NCI-H1417 (cell line): ENCODE measurements at regions not wholly inside any gene's neighbourhood (a gene's known extent, or its start where the extent isn't known, plus 50 kb on each side); places are given as distances from the start of the nearest gene placed in this dataset.
A peak's percentile ranks its signal among the peaks of the same experiment; 100 is the strongest.
"Not testable (repeated sequence)": the region's sequence is repeated elsewhere in the genome, so short reads cannot be mapped to it uniquely, and the experiment has no call there.

Experiments used
- DNase-seq, 3 experiments: peaks; one replicate each; lab custom pipeline; 2025; lab: John Stamatoyannopoulos, UW

DNA sequence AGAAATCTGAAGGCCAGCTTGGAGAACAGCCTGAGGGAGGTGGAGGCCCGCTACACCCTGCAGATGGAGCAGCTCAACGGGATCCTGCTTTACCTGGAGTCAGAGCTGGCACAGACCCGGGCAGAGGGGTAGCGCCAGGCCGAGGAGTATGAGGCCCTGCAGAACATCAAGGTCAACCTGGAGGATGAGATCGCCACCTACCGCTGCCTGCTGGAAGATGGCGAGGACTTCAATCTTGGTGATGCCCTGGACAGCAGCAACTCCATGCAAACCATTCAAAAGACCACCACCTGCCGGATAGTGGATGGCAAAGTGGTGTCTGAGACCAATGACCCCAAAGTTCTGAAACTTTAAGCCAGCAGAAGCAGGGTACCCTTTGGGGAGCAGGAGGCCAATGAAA lies 318.4 kb downstream of the ZFHX3 start:
- DNase-seq = not testable (repeated sequence)

DNA sequence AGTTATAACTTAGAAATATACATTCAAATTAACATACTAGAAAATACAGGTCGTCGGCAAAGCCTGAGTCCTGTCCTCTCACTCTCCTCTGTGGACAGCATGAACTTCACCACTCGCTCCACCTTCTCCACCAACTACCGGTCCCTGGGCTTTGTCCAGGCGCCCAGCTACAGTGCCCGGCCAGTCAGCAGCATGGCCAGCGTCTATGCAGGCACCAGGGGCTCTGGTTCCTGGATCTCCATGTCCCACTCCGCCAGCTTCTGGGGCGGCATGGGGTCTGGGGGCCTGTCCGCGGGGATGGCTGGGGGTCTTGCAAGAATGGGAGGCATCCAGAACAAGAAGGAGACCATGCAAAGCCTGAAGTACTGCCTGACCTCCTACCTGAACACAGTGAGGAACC lies 319.4 kb downstream of the ZFHX3 start:
- no peak for DNase-seq

DNA sequence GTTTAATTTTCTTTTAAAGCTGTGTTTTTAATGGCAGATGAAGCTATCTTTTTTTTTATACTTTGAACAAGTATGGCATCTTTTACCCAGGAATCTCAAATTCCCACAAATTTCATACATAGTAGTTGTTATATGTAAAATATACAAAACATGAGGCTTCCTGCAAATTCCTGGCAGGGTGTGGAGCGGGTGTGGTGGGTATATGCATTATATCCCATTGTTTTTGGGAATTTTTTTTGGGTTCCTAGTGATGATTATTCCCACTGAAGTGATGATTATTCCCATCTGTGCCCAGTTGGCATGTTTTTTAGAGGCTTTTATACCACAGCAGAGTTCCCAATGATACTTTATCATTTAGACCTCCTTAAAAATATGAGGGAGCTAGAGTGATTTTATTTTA lies 320.4 kb downstream of the ZFHX3 start:
- no peak for DNase-seq

DNA sequence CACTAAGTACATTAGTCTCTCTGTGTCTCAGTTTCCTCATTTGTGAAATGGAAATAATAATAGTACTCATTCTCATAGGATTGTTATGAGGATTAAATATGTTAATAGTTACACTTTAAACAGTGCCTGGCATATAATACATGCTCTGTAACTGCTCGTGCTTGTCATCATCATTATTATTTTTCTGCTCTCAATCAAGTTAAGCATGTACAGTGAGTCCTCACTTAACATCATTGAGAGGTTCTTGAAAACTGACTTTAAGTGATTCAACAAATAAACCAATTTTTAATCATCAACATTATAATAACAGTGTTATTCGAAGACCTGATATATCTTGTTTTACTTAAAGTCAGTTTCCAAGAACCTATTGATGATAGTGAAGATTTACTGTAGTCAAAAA lies 322.3 kb downstream of the ZFHX3 start:
- peak in 1 of 3 experiments; percentile 17 for DNase-seq

DNA sequence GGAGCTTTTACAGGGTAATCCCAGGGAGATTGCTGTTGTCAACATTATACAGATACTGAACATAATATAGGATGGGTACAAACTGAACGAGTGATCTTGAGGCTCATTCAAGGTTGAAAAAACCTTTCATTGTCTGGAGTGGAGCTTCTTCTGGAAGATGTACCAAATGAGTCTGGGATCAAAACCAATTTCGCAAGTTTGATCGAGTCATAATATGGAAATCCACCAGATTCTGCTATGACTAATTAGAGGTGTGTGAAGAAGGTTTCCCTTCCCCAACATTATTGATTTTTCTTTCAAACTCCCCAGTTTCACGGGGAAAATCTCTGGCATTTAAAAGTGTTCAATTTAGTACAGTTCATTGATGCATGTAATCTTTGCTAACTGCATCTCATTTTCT lies 324.1 kb downstream of the ZFHX3 start:
- DNase-seq = peak in 1 of 3 experiments; percentile 13

DNA sequence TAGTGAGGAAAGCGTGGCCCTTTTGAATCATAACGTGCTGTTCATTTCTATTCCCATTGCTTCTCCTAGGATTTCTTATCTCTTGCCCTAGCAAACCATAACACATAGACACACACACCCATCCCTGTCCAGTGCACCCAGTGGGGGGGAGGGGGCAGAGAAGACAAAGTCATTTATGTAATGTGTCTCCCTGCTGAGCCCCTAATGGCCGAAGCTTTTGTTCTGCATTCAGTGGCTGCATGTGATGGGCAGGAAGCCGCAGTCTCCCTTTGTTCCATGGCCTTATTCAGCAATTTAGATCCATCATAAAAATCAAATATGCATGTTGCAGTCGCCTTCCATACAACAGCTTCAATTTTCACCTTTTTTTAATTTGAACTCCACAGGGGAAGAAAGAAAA lies 325.4 kb downstream of the ZFHX3 start:
- peak; percentile 40 to 99 (median 94) for DNase-seq

DNA sequence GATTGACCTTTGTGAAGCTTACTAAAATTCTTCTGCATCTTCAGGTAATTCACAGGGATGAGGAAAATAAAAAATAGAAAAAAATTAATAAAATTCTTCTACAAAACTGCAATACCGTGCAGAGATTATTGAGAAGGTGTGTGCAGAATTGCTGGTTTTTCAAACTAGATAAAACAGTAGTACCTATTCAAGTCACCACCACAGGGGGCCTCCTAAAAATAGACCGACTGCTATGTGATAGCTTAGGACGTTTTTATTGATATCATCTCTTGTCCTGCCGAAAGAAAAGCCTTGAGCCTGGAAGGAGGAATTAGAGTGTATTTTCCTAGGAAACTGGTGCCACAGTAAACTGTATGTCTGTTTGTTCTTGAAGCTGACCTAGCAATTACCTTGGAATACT lies 325.9 kb downstream of the ZFHX3 start:
- peak; percentile 22 to 90 (median 71) for DNase-seq

DNA sequence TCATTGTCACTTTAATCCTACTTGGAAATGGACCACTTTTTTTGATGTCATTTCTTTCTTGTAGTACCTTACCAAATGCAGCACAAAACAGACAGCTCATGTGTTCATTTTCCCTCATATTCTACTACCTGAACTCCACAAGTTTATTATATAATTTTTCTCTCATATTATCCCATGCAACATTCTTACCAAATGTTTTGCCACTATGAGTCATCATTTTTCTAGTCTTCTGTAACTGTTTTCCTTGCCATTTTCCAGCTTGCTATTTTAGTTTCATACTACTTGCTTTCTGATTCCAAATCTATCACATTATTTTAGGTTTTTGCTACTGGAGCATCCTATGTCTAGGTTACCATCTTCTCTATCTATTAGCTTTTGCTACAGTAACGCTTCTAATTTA lies 332.7 kb downstream of the ZFHX3 start:
- no peak for DNase-seq

DNA sequence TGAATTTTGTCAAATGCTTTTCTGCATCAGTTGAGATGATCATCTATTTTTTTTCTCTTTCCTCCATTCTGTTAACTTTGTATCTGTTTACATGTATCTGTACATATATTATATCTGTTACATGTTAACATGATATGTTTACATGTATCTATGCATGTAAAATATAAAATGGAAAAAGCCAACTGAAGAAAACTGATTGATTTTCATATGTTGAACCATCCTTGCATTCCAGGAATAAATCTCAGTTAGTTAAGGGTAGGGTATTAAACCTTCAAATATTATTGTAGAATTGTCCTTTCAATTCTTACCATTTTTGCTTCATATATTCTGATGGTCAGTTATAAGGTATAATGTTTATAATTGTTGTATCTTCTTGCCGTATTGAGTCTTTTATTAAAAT lies 336.1 kb downstream of the ZFHX3 start:
- DNase-seq = peak in 1 of 3 experiments; percentile 2

DNA sequence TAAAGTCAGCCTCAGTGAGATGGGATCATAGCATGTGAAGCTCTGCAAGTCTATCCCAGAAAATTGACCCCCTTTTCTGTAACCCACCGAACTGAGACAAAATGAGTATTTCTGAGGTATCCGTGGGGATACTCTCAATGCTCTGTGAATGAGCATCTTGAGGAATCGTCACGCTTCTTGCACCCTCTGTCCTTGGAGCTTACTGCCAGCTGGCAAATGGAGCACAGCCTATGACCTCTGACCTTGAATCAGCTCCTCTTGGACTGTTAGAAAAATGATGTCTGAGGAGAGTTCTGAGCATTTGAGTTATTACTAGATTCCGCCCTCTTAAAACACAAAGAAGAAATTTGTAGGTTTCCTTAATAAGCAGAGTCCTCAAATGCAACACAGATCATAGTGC lies 342.1 kb downstream of the ZFHX3 start:
- no peak for DNase-seq

DNA sequence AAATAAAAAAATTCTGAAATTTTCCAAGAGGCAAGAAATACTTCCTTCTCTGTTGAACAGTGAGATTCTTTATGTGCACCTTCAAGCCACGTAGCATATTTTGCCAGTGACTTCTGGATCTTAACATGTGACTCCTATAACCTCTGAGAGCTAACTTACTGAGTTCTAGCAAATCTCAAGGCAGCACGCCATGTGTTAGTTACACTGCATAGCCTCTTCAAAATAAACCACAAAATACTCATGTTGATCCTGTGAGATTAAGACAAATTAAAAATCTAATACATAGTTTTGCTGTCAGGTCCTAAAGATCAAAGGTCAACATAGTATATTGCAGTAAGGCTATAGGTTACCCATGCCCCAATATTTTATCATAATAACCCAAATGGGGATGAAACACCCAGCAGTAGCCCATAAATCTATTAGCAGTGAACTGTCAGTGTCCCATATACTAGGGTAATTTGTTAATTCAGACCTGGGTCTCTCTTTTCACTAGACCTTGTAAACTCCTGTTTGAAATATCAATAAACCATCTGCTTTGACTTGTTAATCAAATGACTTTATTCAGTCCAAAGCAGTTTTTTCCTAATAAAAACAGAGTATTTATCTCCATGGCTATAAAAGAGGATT lies 343.1 kb downstream of the ZFHX3 start:
- DNase-seq = no peak

DNA sequence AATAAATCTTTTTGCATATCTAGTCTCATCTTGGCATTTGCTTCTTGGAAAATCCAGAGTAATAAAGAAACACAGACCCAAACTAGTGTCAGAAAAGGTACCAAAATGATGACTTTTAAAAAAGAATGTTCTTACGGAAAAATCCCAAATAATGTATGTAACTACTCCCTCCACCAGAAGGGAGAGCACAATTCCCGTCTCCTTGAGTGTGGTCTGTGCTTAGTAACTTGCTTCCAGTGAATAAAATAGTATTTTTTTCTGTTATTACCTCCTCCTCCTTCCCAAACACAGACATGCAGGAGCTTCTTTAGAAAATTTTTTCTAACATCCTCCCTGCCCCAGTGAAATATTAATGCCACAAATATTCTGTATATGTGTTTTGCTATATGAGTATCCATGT lies 358.1 kb downstream of the ZFHX3 start:
- no peak for DNase-seq

DNA sequence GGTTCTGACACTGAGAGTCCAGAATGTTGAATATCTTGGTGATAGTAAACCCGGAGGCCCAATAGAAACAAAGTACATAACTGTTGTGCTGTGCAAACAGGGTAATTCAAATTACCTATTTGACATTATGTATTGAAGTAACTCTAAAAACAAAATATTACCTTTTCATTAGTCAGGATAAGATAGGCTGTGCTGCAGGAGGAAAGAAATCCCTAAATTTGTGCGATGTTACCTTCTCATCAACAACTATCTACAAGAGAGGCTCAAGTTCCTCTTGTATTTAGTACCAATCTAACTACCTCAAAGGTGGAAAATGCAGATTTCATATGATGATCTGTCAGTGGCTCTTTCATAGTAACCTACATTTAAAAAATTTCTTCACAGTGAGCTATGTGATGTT lies 367.2 kb downstream of the ZFHX3 start:
- no peak for DNase-seq

DNA sequence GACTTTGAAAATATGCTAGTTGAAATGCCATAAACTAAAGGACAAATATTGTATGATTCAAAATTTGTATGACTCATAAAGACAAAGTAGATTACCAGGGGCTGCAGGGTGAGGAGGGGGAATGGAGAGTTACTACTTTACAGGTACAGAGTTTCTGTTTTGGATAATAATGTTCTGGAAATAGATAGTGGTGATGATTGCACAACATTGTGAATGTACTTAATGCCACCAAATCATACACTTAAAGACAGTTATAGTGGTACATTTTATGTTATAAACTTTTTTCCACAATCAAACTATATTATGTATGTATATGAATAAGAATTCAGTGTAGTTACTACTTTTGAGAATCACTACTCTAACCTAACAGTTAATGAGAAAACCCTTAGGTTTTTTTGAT lies 368.1 kb downstream of the ZFHX3 start:
- DNase-seq = no peak

DNA sequence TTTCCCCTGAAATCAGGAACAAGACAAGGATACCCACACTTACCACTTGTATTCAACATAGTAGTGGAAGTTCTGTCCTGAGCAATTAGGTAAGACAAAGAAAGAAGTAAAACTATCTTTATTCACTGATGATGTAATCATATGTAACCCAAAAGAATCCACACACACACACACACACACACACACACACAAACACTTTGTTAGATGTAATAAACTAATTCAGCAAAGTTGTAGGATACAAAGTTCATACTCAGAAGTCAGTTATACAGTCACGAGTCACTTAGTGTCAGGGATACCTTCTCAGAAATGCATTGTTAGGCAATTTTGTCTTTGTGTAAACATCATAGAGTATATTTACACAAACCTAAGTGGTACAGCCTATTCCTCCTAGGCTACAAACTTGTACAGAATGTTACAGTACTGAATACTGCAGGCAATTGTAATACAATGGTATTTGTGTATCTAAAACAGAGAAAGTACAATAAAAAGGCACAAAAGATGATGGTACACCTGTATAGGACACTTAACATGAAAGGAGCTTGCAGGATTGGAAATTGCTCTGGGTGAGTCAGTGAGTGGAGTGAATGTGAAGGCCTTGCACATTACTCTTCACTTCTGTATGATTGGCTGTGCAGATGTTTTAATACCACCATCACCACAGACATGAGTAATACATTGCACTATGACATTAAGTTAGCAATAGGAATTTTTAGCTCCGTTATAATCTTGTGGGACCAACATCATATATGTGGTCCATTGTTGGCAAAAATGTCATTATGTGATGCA lies 370.1 kb downstream of the ZFHX3 start:
- no peak for DNase-seq

DNA sequence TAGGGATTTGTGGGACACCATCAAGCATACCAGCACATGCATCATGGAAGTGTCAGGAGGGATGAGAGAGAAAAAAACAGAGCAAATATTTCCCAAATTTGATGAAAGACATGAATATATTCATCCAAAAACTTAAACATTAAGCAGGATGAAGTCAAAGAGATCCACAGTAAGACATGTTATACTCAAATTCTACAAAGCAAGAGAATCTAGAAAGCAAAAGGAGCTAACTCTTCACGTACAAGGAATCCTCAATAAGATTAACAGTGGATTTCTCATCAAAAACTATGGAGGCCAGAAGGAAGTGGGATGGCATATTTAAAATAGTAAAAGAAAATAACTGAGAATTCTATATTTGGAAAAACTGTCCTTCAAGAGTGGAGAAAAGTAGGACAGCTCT lies 374.8 kb downstream of the ZFHX3 start:
- peak in 2 of 3 experiments; percentile 4 to 11 for DNase-seq

DNA sequence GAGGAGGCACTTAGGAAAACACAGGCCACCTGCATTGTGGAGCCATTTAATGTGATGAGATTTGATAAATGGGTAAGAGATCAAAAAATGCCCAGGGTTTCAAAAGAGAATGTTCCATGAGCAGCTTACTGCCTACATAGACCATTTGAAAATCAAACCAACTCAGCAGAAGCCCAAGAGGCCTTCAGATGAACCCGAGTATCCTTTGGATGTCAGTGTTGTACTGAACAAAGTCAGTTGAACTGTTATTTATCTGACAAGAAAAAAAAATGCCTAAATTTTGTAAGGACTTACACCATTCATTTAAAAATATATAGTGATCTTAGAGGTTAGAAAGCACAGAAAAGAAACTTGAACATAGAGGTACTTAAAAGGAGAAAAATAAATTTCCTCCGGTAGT lies 381.7 kb downstream of the ZFHX3 start:
- peak in 1 of 3 experiments; percentile 27 for DNase-seq

DNA sequence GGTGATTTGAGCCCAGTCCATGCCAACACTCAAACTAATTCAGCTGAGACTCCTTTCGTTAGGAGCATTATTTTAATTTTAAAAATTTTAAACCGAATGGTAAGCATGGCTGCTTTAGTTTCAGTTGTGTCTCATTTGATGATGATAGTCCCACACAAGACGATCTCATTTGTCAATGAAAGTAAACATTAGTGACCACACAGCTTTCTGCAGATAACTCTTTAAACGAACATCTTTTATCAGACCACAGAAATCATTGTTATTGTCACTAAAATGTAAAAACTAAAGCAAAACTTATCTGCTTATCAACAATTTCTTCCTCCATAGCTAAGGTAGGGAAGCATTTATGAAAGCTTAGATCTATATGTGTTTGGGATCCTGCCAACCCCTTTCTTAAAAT lies 382.2 kb downstream of the ZFHX3 start:
- DNase-seq = no peak

DNA sequence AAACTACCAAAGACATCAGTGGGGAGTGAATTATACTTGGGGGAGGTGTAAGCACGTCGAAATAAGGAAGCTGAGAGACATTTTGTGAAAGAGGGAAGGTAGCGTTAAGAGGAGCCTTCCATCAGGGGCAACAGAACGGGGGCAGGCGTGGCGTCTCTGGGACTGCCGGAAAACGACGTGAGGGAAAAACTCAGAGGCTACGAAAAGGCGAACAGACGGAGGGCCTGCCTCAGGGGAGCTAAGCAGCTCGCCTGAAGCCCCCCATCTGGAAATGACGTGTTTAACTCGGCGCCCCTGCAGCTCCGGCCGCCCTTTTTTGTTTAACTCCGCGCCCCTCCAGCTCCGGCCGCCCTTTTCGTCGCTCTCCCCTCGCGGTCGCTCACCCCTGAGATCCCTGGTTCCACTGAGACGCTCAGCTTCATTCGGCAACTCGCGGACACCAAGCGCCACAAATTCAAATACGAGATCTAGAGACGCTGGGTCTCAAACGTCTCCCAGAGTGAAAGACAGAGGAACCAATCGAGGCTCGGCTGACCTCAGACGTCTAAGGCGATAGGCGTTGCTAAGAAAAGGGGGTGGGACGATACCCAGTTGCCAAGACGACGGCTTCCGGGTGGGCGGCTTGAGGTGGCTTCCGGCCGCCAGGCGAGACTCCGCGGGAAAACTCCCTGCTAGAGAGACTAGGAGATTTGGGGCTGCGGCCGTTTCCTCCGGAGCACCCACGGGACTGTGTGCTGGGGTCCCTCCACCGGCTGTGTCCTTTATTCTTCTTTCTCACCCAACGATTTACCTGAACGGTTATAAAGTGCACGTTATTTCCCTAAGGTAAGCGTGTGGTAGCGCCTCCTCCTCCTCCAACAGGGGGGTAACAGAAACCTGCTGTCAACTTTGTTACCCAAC lies 383.2 kb downstream of the ZFHX3 start:
- DNase-seq = peak; percentile 93 to 99 (median 96)

DNA sequence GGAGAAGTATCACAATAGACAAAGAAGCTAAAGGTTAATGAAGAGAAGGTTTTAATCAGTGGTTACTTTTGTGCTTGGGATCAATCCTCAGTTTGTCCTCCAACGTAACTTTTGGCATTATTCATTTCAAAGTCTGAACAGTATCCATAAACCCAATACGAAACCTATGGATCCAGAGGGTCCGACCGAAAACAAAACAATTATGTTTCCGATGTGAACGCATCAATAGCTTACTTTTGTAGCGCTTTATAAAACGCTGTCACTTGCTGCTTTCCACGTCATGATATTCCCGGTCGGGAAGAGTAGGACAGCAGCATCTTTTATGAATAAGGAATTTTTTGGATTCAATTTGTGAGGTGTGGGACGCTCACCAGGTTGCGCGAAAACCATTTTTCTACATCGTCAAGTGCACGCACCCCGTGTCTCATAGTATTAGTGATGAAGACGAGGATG lies 383.8 kb downstream of the ZFHX3 start:
- no peak for DNase-seq

DNA sequence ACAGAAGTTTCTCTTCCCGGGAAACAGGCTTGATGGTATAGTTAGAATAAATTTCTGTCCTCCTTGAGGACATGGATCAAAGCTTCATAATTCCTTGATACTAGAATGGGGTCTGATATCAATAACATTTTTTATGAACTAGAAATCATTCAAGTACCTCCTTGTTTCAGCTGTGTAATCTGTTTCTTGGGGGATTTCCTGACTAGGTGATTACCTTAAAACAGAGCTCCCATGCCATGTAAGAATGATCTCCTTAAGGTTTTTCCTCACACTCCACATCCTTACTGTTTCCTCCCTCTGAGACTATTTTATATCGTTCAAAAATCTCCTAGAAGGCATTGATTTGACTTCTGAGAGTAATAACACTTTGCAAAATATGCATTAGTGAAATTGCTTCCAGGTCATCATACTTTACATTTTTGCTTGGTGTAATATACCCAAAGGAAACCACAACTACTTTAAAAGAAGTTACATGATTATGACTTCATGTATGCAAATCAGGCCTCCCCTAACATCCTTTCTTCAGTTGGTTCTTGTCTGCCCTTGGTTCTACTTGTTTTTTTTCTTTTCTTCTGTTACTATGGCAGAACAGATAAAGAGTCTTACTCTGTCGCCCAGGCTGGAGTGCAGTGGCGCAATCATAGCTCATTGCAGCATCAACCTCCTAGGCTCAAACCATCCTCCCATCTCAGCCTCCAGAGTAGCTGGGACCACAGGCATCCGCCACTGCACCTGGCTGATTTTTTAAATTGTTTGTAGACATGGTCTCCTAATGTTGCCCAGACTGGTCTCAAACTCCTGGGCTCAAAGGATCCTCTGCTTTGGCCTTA lies 388.8 kb downstream of the ZFHX3 start:
- no peak for DNase-seq

DNA sequence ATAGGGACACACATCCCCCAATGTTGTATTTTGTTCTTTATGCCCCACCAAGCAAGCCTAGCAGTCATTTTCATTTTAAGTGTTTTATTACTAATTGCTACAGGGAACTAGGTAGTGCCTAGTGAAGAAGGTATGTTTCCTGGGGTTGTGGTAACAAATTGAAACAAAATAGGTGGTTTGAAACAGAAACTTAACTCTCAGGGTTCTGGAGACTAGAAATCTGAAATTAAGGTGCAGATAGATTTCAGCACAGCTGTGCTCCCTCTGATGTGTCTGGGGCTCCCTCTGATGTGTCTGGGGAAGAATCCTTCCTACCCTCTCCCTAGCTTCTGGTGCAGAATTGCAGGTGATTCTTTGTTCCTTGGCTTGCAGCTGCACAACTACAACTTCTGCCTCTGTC lies 390.1 kb downstream of the ZFHX3 start:
- DNase-seq = no peak
